GM21723 (cell line): ENCODE measurements at regions not wholly inside any gene's neighbourhood (a gene's known extent, or its start where the extent isn't known, plus 50 kb on each side); places are given as distances from the start of the nearest gene placed in this dataset.

Experiments
- ATAC-seq: cut with Tn5 transposase; IDR thresholded peaks from one replicate; pipeline ENCODE4 v1.9.1; 2021; ENCODE audit warnings: mild to moderate bottlenecking, moderate library complexity; ENCODE audit not compliant: unreplicated experiment

DNA sequence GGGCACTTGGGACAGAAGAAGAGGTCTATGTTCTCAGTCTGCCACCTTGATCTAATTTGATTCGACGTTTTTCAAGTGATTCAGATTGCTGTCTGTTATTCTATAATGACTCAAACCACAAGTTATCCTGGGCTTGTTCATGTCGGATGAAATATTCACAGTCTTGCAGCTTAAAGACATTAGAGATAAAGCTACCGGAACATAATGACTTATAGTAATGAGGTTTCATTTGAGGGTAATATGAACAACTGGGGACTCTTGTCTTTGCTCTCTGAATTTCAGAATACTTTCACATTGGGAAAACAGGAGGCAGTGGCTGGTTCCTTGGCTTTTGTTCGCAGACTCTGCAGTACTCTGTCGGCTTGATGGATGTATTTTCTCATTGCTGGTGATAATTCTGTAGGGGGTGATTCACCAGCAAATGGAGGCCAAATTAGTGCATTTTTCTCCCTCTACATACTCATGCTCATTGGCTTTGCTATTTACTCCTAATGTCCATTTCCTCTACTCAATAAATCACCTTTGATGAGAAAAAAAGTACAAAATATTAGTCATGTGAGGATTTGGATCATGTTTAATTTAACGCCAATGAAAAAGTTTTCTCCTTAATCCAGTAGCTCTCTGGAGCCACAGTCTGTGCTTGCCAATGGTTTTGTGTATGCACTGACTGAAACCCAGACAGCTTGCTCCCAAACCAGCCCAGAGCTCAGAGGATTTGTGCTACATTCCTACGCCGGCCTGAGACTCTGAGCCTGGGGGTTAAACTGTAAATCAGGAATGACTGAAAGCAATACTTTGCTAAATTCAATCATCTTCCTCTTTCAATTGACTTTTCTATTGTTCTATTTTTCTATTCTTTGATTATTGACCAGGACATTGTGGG, 154.7 kb upstream of the ANKH start:
- ATAC-seq, result no peak

DNA sequence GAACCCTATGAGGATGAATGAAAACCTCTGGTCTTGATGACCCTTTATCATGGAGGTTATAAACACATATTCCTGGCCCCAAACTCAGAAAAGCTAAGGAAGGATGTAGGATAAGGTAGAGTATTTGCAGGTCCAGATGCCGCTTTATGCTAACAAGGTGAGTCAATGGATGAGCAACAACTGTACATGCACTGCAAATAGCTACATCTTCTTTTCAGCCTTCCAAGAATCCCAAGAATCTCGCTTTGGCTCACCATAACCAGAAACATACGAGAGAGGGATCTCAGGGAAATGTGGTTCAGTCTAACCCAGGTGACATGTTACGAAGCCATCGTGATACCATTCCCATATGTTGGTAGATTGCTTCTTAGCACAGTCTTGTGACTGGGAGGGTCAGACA, 152.3 kb upstream of the ANKH start:
- no peak for ATAC-seq

DNA sequence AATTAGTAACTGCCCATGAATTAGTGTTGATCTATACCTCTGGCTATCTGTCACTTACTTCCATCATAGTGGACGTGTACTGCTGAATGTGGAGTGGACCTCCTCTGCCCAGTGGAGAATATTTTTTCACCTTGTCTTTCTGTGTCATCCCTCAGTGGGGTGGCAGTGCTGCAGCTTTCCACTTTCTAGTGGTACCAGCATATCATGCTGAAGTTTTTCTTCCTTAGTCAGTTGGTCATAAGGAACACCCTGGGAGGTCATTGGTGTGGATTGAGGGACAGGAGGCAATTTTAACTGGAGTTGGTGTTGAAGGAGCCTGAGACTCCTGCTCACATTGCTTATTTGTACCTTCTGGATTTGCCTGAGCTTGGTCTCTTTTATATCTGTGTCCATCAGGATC, 151.7 kb upstream of the ANKH start:
- no peak for ATAC-seq

DNA sequence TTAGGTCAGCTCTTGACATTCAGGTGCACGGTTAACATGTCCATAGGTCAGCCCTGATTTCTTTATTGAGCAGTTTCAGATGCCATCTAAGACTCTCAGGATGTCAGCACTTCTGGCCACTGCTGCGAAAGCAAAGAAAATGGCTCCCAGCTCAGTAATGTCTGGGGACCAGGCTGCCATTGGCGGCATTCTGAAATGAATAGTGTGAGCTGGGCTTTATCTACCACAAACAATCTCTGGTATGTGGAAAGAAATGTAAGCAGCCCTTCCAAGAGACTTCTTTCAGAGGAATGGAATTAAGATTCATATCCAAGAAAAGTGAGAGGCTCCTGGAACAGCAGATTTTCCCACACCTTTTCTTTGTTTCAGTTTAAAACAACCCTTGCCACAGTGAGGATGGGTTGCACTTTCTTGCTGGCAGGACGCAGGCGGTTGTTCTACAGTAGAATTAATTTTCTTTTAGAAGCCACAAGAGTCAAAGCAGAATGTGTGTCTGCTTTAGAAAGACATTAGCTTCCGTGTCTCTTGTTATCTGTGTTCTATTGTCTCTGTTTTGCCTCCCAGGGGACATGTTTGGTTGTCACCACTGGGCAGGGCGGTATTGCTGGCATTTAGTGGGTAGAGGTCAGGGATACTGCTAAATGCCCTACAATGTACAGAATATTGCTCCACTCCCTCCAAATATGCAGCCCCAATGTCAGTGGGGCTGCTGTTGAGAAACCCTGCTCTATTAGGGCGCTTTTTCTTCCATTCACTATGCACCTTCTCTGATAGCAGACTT, 149.9 kb upstream of the ANKH start:
- no peak for ATAC-seq

DNA sequence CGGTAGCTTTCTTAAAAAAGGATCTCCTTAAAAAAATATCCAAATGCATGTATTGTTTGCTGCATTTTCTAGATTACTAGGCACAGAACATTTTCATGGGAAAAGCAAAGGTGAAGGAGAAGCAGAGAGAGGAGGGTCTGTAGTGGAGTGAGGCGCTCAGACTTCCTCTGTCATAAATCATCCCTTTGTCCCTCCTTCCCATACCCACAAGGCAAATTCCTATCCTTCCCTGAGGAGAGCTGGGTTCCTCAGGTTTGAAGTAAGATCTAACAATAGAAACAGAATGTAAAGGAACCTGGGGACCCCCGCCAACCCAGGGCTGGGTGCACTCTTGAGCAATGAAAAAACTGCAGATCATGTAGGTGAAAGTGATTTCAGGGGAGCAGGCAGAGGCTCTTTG, 149.2 kb upstream of the ANKH start:
- ATAC-seq, result no peak

DNA sequence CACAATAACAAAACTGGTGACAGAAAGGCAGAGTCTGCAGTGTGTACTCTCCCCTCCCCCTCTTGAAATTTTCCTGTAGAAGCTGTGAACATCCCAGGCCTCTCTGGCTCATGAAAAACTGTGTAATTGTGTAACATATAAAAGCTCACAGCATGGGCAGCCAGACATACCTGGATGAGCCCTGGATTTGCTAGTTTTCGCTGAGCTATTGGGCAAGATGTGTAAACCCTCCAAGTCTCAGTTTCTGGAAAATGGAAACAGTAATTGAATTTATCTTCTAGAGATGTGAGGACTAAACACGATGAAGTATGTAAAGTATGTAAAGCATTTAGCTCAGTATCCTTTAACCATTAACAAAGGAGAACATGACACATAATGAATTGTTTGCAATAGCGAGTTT, 143.2 kb upstream of the ANKH start:
- ATAC-seq, result no peak

DNA sequence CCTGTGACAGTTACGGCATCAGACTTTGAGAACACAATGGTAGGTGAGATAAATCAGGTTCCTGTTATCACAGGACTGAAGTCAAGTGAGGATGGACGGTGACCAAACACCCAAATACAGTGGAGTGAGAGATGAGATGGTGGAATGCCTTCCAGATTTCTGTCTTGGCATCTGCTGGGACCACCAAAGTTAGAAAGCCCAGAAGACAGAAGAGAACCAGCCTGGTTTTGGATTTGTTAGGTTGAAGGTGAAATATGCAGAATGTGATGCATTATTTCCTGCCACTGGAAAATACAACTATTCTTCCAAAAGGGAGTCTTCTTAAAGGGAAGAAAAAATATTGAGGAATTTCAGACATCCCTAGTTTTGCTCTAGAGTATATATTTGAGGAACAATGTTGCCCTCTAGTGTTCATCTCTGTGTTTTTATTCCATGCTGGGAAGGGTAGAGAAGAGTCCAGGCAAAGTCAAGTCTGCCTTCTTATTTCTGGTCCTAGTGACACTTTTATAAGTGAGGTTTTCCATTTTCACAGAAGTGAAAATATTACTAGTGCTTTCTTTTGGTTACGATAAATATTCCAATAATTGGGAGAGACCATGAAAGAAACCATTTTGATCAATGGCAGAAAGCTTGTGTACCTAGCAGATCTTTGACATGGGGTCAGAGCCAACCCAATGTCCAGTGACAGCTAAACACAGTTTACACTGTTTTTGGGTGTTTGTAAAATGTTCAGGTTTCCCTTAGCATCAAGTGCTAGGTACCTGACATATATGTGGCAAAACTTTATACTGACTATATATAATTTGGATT, 142.3 kb upstream of the ANKH start:
- peak; percentile 82 for ATAC-seq

DNA sequence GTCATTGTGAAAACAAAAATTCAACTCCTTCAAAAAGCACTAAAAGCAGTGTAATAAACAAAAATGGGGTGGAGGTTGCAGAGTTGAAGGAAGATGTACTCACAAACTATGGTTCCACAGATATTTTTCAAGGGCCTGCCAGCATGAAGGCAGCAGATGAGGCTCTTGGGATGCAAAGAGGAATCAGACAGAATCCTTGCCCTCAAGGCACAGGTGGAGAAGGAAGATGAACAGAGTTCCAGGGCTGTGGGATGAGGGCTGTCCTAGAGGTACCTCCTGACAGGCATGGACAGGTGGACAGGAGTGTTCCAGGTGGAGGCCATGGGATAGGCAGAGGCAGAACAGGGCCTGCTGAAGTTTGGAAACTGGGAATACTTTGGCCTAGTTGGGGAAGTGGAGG, 140.5 kb upstream of the ANKH start:
- ATAC-seq, result no peak

DNA sequence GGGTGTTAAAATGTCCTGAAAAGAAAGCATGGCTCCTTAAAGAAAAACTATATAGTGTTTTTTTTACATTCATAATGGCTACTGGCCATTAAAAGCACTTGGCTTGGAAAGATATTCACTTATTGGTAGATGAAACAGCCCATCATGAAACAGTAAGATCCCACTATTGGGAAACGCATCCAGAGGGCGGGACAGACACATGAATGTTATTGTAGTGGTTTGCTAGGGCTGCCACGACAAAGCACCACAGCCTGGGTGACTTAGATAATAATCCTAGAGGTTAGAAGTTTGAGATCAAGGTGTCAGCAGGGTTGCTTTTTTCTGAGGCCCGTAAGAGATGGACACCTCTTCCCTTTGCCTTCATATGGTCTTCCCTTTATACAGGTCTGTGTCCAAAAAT, 139.4 kb upstream of the ANKH start:
- ATAC-seq, result no peak

DNA sequence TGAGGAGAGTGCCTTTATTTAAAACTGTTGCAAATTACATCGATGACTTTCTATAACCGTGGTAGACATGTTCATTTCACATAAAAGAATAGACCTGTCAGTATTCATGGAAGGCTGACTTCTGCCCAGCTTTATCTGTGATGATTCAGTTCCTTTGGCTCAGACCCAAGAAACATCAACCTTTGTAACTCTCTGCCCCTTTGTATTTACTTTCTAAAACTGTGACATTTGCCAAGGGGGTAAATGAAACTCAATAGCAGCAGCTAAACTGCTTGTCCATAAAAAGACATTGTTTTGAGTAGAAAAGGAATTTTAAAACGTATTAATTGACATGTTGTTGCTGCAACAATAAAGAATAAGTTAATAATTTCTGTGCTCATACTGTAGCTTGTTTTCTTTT, 137.8 kb upstream of the ANKH start:
- no peak for ATAC-seq

DNA sequence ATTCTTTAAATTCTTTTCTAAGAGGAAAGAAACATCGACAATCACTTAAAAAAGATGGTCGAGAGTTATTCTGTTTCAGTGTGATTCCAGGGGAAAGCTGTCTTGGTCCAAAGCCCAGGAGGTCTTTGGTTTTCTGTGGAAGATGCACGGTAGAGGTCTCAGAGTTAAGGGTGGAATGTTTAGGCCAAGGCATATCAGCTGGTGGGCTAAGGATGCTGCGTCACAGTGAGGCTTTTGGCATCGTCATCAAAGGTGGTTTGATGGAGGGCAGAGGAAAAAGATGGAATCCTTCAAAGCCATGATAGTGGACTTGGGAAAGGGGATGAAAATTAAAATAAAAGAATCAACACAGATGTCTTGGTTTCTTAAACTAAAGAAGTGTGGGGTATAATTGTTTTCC, 137.3 kb upstream of the ANKH start:
- ATAC-seq, result no peak

DNA sequence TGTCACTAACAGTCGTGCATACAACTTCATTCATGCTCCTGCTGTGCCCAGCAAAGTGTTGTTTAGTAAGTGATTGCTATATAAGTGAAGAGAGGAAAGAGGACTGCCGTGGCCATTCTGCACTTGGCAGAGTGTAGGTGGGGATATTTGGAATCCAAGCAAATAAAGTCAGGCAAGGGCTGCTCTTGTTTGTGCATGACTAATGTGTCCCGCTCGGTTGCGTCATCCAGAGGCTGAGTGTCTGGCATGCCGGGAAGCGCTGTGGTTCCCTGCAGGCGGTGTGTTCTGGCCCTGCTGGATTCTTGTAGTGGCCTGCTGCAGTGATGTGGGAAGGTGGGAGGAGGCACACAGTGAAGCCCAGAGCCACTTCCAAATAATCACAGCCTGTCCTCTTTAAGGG, 136.9 kb upstream of the ANKH start:
- ATAC-seq, result no peak

DNA sequence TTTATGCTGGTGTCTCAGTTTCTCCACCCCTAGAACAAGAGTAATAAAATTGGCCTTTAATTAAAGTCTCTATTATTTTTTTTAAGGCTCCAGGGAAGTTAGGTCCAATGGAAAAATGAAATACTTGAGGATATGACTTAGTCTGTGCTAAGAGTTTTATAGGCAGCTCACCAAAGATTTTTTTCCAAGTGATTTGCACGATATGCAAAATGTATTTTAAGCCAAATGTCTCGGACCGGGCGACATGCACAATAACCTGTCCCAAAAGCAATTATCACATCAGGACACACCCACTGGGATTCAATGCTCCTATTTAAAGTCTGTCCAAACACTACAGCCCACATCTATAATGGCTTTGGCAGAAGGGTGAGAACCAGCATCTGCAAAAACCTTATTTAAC, 136.1 kb upstream of the ANKH start:
- ATAC-seq, result no peak

DNA sequence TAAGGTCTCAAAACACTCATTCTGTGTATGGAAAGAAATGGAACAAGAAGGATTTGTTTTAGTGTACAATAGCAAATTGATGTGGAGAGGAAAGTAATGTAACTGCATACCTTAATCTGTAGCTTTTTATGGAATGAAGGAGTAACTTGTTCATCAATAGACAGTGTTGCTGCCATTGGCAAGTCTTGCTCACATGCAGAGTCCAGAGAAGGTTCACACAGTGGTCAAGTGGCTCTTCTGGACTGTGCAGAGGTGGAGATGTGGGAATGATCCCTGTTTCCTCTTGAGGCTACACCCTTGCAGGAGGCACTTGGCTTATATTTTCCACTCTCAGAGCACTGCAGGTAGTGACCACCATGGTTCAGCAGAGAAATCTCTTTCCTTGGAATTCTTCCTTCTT, 132.9 kb upstream of the ANKH start:
- ATAC-seq, result no peak

DNA sequence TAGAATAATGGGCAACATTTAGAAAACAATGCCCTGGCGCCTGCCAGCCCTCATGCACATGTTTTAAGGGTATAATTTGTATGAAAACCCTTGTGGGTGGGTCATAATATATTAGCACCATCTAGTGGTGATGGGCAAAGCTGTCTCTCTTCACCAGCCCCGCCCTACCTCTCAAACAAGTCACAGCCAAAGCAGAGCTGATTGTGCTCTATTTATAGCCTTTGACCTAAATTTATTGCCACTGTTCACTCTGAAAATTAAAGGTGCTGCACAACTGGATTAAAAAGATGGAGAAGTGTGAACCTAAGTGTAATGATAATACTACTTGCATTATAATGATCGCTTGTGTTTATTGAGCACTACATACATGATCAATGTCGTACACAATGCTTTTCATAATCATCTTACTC, 131.9 kb upstream of the ANKH start:
- peak; percentile 91 for ATAC-seq

DNA sequence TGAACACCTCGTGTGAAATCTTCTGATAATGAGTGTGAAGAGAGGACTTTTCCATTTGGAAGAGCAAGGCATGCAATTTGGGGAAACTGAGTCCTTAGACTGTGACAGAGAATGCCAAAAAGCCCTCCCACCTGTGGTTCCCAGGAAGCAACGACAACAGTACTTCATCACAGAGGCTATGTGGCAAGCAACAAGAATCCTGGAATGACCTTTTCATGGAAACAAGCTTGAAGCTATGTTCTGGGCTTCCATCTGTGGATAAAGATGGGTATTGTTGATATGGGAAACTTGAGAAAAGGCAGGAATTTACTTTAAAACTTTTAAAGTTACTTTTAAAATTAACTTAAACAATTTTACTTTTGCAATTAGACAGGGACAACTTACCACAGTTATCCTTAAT, 131.2 kb upstream of the ANKH start:
- no peak for ATAC-seq

DNA sequence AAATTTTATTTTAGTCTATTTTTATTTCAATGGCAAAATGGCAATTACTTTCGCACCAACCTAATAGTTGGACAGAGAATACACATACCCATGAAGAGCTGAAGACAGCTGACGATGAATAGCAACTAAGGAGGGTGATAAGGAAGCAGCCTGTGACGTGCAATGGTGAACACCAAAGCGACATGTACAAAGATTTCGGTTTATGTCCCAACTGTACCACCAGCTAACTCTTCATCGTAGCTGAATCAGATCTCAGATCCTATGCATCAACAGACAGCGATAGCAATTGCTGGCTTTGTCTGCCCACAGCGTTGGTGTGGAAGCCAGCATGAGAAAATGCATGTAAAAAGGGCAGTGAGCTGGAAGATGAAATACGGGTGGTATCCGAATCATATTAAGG, 130.6 kb upstream of the ANKH start:
- ATAC-seq, result no peak

DNA sequence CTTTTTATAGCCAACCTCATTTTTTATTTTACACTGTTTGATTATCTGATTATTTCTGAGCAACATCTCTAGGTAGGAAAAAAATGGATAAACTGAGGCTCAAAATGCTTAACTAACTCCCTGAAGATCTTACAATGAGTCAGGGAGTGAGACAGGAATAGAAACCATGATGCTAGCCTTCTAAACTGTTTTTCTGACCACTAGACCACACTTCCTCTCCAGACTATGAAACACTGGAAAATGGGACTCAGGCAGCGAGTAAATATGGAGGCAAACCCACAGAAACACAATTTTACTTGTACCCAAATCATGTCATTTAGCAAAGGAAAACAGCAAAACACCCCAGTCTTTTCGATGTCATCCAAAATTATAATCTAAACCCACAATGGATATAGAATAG, 129.9 kb upstream of the ANKH start:
- no peak for ATAC-seq

DNA sequence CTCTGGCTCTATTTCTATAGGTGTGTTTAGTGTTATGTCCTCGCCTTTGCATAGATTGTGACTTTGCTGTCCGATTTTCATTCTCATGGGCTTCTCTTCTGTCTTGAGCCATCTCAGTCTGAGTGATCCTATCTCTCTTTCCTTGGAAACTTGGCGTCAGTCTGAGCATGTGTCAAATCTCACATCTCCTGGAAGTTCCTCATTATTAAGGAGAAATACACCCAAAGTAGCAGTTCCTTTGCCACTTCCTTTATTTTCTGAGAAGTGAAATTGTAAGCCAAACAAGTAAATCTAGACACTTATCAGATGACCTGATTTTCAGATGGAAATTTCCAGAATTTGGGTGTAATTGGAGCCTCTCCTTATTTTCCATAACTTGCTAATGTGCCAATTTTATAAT, 126.9 kb upstream of the ANKH start:
- no peak for ATAC-seq

DNA sequence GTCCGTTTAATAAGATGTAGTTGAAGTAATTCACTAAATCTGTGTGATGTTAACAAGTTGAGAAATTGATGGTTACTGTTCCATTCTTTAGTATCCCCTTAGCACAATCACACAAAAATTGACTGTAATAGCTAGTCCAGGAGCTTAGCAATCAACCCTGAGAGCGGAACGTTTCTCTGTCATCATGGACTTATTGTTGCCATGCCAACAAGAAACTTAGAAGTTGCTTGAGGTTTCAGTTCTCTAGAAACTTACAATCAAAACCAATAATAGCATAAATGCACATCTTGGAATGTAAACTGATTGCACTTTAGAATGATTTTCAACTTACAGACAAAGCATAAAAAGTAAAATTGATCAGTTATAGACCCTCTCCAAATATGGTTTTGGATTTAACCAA, 125.4 kb upstream of the ANKH start:
- peak; percentile 82 for ATAC-seq

DNA sequence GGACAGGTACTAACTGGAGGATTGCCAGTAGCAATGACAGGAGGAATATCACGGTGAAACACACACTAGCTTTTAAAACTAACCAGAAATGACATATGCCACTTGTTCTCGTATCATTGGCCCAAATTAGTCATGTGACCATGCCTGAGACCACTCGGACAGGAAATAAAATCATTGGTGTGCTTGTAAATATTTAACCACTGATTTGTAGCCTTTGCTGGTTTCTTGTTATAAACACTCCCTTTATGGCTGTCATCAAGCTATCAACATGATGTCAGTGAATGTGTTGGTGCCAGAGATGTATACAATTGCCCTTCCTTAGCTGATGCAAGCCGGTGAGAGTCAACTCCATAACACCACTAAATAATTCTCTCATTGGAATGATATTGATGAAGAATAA, 123.7 kb upstream of the ANKH start:
- no peak for ATAC-seq
